ENCODE measurements at regions not wholly inside any gene's neighbourhood (a gene's known extent, or its start where the extent isn't known, plus 50 kb on each side); places are given as distances from the start of the nearest gene placed in this dataset.

DNA sequence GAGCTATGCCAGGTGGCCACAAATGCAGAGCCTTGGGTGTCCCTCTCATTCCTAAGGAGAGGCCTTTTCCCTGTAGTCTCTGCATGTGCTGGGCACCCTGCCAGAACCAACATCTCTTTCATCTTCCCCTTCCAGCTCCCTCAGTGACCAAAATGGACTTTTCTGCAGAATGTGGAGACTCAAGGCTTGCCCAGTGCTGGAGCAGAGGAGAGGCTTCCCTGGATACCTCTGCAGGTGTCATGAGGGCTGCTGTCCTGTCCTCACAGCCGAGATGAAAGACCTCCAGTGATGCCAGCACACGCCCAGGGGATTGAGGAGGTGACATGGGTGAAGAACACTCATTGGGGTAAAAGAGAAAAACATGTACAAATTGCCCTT lies 347.0 kb upstream of the AJAP1 start:
- no peaks in the 10 kb centered on the region for H3K27me3 ChIP-seq
- H3K27ac ChIP-seq, result no peak overlapping the region
- H3K36me3 ChIP-seq (ENCODE audit: low read depth, missing control alignments), result no peaks in the 10 kb centered on the region
- H3K4me1 ChIP-seq, result no peaks in the 10 kb centered on the region
- DNase-seq, result no peak
- no peak overlapping the region for H3K4me3 ChIP-seq
- 76 to 80% methylated on average over 2 of the region's 2 CpGs for WGBS, 2 donors
- no peak for TF ChIP-seq POLR2A (IDR thresholded peaks at IDR 0.05)
- TF ChIP-seq, protein P1, sequence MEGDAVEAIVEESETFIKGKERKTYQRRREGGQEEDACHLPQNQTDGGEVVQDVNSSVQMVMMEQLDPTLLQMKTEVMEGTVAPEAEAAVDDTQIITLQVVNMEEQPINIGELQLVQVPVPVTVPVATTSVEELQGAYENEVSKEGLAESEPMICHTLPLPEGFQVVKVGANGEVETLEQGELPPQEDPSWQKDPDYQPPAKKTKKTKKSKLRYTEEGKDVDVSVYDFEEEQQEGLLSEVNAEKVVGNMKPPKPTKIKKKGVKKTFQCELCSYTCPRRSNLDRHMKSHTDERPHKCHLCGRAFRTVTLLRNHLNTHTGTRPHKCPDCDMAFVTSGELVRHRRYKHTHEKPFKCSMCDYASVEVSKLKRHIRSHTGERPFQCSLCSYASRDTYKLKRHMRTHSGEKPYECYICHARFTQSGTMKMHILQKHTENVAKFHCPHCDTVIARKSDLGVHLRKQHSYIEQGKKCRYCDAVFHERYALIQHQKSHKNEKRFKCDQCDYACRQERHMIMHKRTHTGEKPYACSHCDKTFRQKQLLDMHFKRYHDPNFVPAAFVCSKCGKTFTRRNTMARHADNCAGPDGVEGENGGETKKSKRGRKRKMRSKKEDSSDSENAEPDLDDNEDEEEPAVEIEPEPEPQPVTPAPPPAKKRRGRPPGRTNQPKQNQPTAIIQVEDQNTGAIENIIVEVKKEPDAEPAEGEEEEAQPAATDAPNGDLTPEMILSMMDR (IDR thresholded peaks at IDR 0.05), result no peak
- intact Hi-C loops (cut with DNase I; ENCODE audit: low total_unique reads), result no loop called here
- H3K9me3 ChIP-seq, result no peaks in the 10 kb centered on the region

DNA sequence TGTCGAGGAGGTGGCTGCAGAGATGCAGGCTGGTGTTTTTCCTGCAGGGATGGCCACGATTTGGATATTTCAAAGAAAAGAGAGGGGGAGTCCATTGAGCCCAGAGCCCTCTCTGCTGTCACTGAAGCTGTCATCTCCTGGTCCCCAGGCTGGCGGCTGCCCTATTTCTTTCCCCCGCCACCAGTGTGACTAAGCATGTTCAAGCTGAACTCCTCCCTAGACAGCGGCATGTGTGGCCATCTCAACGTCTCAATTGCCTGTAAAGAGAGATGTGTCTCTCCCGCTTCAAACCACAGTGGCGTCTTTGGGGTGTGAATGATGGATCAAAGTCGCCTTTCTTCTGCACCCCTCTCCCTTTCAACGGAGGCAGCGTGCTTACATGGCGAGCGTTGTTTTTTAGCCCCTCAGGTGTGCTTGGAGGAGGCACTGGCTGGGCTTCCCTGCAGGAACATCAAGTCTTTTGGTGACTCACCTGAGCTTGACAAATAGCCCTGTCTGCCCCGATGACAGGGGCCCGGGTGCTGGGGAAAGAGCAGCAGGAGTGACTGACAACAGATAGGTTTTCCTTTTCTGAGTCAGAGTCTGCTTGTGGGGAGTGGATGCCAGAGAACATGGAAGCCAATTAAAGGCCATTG lies 346.4 kb upstream of the AJAP1 start:
- H3K27ac ChIP-seq, result no peak overlapping the region
- no peaks in the 10 kb centered on the region for H3K9me3 ChIP-seq
- H3K36me3 ChIP-seq (ENCODE audit: low read depth, missing control alignments), result no peaks in the 10 kb centered on the region
- TF ChIP-seq, protein P1 (IDR thresholded peaks at IDR 0.05), result no peak
- TF ChIP-seq POLR2A (IDR thresholded peaks at IDR 0.05), result no peak
- 84 to 90% methylated on average over 15 of the region's 15 CpGs for WGBS, 2 donors
- no peaks in the 10 kb centered on the region for H3K27me3 ChIP-seq
- intact Hi-C loops (cut with DNase I; ENCODE audit: low total_unique reads), result no loop called here
- no peaks in the 10 kb centered on the region for H3K4me1 ChIP-seq
- H3K4me3 ChIP-seq, result no peak overlapping the region
- DNase-seq, result no peak

DNA sequence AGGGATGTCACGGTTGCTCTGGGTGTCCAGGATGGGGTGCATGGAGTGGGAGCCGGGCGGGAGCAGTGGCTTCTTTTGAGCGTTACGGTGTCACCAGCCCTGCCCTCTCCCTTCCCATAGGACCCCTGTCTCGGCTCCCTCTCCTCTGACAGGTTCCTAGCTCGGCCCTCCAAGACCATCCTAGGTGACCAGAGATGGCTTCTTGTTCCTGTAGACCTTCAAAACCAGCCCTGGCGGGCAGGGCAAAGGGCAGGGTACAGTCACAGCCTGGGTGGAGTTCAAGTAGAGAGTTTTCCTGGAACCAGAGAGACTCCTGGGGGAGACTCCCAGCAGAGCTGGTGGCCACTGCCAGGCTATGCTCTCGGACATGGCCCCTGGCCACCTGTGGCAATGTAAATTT lies 345.6 kb upstream of the AJAP1 start:
- Histone ChIP-seq H3K27me3 (no peaks in the 10 kb centered on the region), H3K9me3 (no peaks in the 10 kb centered on the region), H3K4me3 (no peak overlapping the region), H3K36me3 (ENCODE audit: low read depth, missing control alignments) (no peaks in the 10 kb centered on the region), H3K27ac (no peak overlapping the region), H3K4me1 (no peaks in the 10 kb centered on the region)
- no peak for DNase-seq
- WGBS, 2 donors, result 81% methylated on average over 9 of the region's 9 CpGs
- TF ChIP-seq POLR2A (IDR thresholded peaks at IDR 0.05), result no peak
- TF ChIP-seq, protein P1 (IDR thresholded peaks at IDR 0.05), result no peak
- intact Hi-C loops (cut with DNase I; ENCODE audit: low total_unique reads), result no loop called here

DNA sequence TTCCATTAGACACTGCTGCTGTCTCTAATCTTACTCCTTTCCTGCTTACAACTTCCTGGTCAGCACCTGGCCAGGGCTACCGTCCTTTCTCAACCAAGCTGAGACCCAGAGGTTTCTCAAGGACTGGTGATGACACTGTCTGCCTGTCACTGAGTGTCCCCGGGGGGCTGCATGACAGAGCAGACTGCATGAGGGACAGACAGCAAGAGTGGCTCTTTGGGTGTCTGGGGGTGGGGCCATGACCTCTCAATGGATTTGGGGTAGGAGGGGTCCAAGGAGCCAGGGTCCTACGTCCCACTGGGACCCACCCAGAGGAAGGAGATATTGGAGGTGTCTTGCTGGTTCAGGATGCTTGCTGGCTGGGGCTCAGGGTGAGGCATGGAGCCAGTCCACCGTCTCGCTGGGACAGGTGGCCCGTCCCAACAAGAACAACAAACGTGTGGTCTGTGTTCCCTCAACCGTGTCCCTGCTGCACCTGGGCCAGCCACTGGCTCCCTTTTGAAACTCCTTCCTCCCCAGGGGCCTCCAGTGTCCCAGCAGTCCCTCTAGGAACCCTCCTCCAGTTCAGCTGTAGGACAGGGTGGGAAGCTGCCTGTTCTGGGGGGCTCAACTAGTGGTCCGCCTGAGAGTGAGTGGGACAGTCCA lies 344.6 kb upstream of the AJAP1 start:
- Histone ChIP-seq H3K27ac (no peak overlapping the region), H3K27me3 (no peaks in the 10 kb centered on the region), H3K4me3 (no peak overlapping the region), H3K9me3 (no peaks in the 10 kb centered on the region), H3K4me1 (no peaks in the 10 kb centered on the region), H3K36me3 (ENCODE audit: low read depth, missing control alignments) (no peaks in the 10 kb centered on the region)
- TF ChIP-seq, protein P1 (IDR thresholded peaks at IDR 0.05), result no peak
- no peak for TF ChIP-seq POLR2A (IDR thresholded peaks at IDR 0.05)
- DNase-seq, result no peak
- intact Hi-C loops (cut with DNase I; ENCODE audit: low total_unique reads), result no loop called here
- WGBS, 2 donors, result 71 to 72% methylated on average over 7 to 9 of the region's 9 CpGs

DNA sequence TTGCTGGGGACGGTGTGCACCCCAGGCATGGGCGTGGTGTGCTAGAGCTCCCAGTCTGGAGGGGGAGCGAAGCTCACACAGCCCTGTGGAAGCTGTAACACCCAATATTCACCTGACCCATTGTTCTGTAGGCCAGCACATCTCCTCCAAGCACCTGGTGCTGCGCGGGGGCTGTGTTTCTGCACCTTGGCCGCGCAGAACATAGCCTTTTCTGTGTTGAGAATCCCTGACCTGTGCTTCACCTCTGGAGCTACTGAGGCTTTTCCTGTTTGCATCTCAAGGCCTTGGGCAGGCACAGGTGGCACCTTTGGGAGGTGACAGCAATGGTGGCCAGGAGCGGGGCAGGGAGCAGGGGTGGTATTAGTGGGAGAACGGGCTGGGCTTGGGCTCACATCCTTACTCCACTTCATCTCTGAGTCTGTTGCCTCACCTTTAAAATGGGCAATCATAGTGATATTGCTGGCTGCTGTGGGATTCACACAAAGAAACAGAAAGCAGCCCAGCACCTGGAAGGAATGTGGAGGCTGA lies 343.9 kb upstream of the AJAP1 start:
- TF ChIP-seq, protein P1 (IDR thresholded peaks at IDR 0.05), result no peak
- TF ChIP-seq POLR2A (IDR thresholded peaks at IDR 0.05), result no peak
- Histone ChIP-seq H3K4me1 (no peaks in the 10 kb centered on the region), H3K4me3 (no peak overlapping the region), H3K9me3 (no peaks in the 10 kb centered on the region), H3K27me3 (no peaks in the 10 kb centered on the region), H3K36me3 (ENCODE audit: low read depth, missing control alignments) (no peaks in the 10 kb centered on the region), H3K27ac (no peak overlapping the region)
- intact Hi-C loops (cut with DNase I; ENCODE audit: low total_unique reads), result no loop called here
- WGBS, 2 donors, result 81 to 95% methylated on average over 4 to 9 of the region's 9 CpGs
- no peak for DNase-seq
